GM06990 (cell line): ENCODE measurements at regions not wholly inside any gene's neighbourhood (a gene's known extent, or its start where the extent isn't known, plus 50 kb on each side); places are given as distances from the start of the nearest gene placed in this dataset.
"Not testable (repeated sequence)": the region's sequence is repeated elsewhere in the genome, so short reads cannot be mapped to it uniquely, and the experiment has no call there.

Source experiments
- DNase-seq: peaks from one replicate; pipeline ENCODE4 v3.0.0-alpha.2; 2011; ENCODE audit not compliant: insufficient read length; ENCODE audit errors: extremely low read depth
- H3K27me3 ChIP-seq: replicated peaks from 2 replicates; pipeline ENCODE4 v1.6.0; 2011; ENCODE audit warnings: low read length; ENCODE audit not compliant: control insufficient read depth, insufficient read depth
- H3K36me3 ChIP-seq: 2 replicates; pipeline ENCODE4 v1.5.1; 2011; ENCODE audit warnings: low read length; ENCODE audit not compliant: control insufficient read depth, insufficient read depth
- H3K4me3 ChIP-seq: replicated peaks from 2 replicates; pipeline ENCODE4 v1.5.1; 2011; ENCODE audit warnings: low read depth, mild to moderate bottlenecking, control low read depth, low read length
- CTCF ChIP-seq: IDR thresholded peaks from 2 replicates; pipeline ENCODE4 v1.5.1; 2011; ENCODE audit warnings: low read length, control low read depth, mild to moderate bottlenecking, inconsistent platforms; ENCODE audit not compliant: insufficient read depth, poor library complexity, severe bottlenecking

GRCh38 chr10:9140373-9140772 lies 1085.9 kb downstream of the GATA3 start:
- no peaks in the 10 kb centered on the region for H3K36me3 ChIP-seq
- H3K27me3 ChIP-seq = no peaks in the 10 kb centered on the region
- no peak overlapping the region for H3K4me3 ChIP-seq
- no peak for TF ChIP-seq CTCF
- no peak for DNase-seq

GRCh38 chr10:9147475-9147874 lies 1093.0 kb downstream of the GATA3 start:
- Histone ChIP-seq H3K4me3 (no peak overlapping the region), H3K27me3 (no peaks in the 10 kb centered on the region), H3K36me3 (no peaks in the 10 kb centered on the region)
- TF ChIP-seq CTCF = no peak
- DNase-seq = no peak

- H3K36me3 ChIP-seq = no peaks in the 10 kb centered on the region
- H3K27me3 ChIP-seq = no peaks in the 10 kb centered on the region
- TF ChIP-seq CTCF = no peak
- no peak for DNase-seq
- no peak overlapping the region for H3K4me3 ChIP-seq
These were observed 1094.6 kb downstream of the GATA3 start for GRCh38 chr10:9149134-9149533.

GRCh38 chr10:9153057-9153456 lies 1098.6 kb downstream of the GATA3 start:
- not testable (repeated sequence) for H3K27me3 ChIP-seq, H3K36me3 ChIP-seq, DNase-seq, H3K4me3 ChIP-seq

GRCh38 chr10:9157656-9158055 lies 1103.2 kb downstream of the GATA3 start:
- Histone ChIP-seq H3K36me3 (no peaks in the 10 kb centered on the region), H3K27me3 (no peaks in the 10 kb centered on the region), H3K4me3 (no peak overlapping the region)
- no peak for DNase-seq
- no peak for TF ChIP-seq CTCF

- H3K36me3 ChIP-seq = no peaks in the 10 kb centered on the region
- no peak for TF ChIP-seq CTCF
- no peaks in the 10 kb centered on the region for H3K27me3 ChIP-seq
- H3K4me3 ChIP-seq = no peak overlapping the region
- no peak for DNase-seq
These were observed 1104.2 kb downstream of the GATA3 start for GRCh38 chr10:9158675-9159074.
